H9 (cell line): ENCODE measurements at regions not wholly inside any gene's neighbourhood (a gene's known extent, or its start where the extent isn't known, plus 50 kb on each side); places are given as distances from the start of the nearest gene placed in this dataset.

Experiments
- DNase-seq: peaks from one replicate; pipeline ENCODE4 v3.0.0-alpha.2; 2017
- H2AFZ ChIP-seq: one replicate; pipeline ENCODE4 v1.6.1; 2013; ENCODE audit warnings: mild to moderate bottlenecking, low read length, control low read depth, moderate library complexity
- H2AK5ac ChIP-seq: 2 replicates; pipeline ENCODE4 v1.6.1; 2013; ENCODE audit warnings: low read length, control low read depth, mixed read lengths; ENCODE audit not compliant: insufficient read length
- H2BK120ac ChIP-seq: one replicate; pipeline ENCODE4 v1.6.1; 2013; ENCODE audit warnings: low read depth, mild to moderate bottlenecking, low read length, control low read depth, inconsistent platforms; ENCODE audit not compliant: poor library complexity, severe bottlenecking
- H2BK12ac ChIP-seq: 2 replicates; pipeline ENCODE4 v1.6.1; 2013; ENCODE audit warnings: low read length, control low read depth, mixed read lengths, low read depth; ENCODE audit not compliant: insufficient read length
- H2BK15ac ChIP-seq: 2 replicates; pipeline ENCODE4 v1.6.1; 2013; ENCODE audit warnings: low read depth, low read length, control low read depth
- H2BK20ac ChIP-seq: one replicate; pipeline ENCODE4 v1.6.1; 2013; ENCODE audit warnings: low read depth, mild to moderate bottlenecking, low read length, control low read depth, inconsistent platforms; ENCODE audit not compliant: poor library complexity, severe bottlenecking
- H2BK5ac ChIP-seq: 2 replicates; pipeline ENCODE4 v1.6.1; 2013; ENCODE audit warnings: low read length, control low read depth, mixed read lengths; ENCODE audit not compliant: insufficient read length
- H3K14ac ChIP-seq: 2 replicates; pipeline ENCODE4 v1.6.1; 2013; ENCODE audit warnings: low read length, control low read depth; ENCODE audit not compliant: insufficient read depth
- H3K18ac ChIP-seq: 2 replicates; pipeline ENCODE4 v1.6.1; 2013; ENCODE audit warnings: low read depth, mild to moderate bottlenecking, mixed read lengths, low read length, control low read depth; ENCODE audit not compliant: insufficient read length
- H3K23ac ChIP-seq: 2 replicates; pipeline ENCODE4 v1.6.1; 2013; ENCODE audit warnings: low read length, control low read depth, mixed read lengths, low read depth; ENCODE audit not compliant: insufficient read length
- H3K23me2 ChIP-seq: 2 replicates; pipeline ENCODE4 v1.6.1; 2013; ENCODE audit warnings: low read depth, mild to moderate bottlenecking, mixed read lengths, low read length, control low read depth; ENCODE audit not compliant: insufficient read length, poor library complexity, severe bottlenecking
- H3K27ac ChIP-seq: 2 replicates; pipeline ENCODE4 v1.5.1; 2013; ENCODE audit warnings: low read length, control low read depth, mixed read lengths, low read depth; ENCODE audit not compliant: insufficient read length
- H3K27me3 ChIP-seq: 2 replicates; pipeline ENCODE4 v1.6.1; 2013; ENCODE audit warnings: low read length, control low read depth, inconsistent platforms; ENCODE audit not compliant: insufficient read depth
- H3K4ac ChIP-seq: 2 replicates; pipeline ENCODE4 v1.6.1; 2013; ENCODE audit warnings: low read depth, mild to moderate bottlenecking, control low read depth, inconsistent platforms, low read length, moderate library complexity
- H3K4me1 ChIP-seq: 2 replicates; pipeline ENCODE4 v1.6.1; 2013; ENCODE audit warnings: low read length, control low read depth, inconsistent platforms; ENCODE audit not compliant: insufficient read depth
- H3K4me2 ChIP-seq: 2 replicates; pipeline ENCODE4 v1.6.1; 2013; ENCODE audit warnings: low read length, control low read depth, mixed read lengths; ENCODE audit not compliant: insufficient read length, insufficient read depth
- H3K56ac ChIP-seq: 2 replicates; pipeline ENCODE4 v1.6.1; 2013; ENCODE audit warnings: low read depth, mild to moderate bottlenecking, mixed read lengths, low read length, control low read depth; ENCODE audit not compliant: insufficient read length
- H3K79me1 ChIP-seq: 2 replicates; pipeline ENCODE4 v1.6.1; 2013; ENCODE audit warnings: low read depth, mild to moderate bottlenecking, moderate library complexity, low read length, control low read depth, inconsistent platforms; ENCODE audit not compliant: insufficient read depth, poor library complexity, severe bottlenecking
- H3K79me2 ChIP-seq: 2 replicates; pipeline ENCODE4 v1.6.1; 2013; ENCODE audit warnings: low read length, control low read depth, inconsistent platforms; ENCODE audit not compliant: insufficient read depth
- H3K9ac ChIP-seq: 2 replicates; pipeline ENCODE4 v1.6.1; 2013; ENCODE audit warnings: low read length, control low read depth, mixed read lengths; ENCODE audit not compliant: insufficient read length; ENCODE audit errors: extremely low read depth
- H3K9me3 ChIP-seq: one replicate; pipeline ENCODE4 v1.6.1; 2013; ENCODE audit warnings: low read depth, low read length, inconsistent platforms; ENCODE audit not compliant: control insufficient read depth
- H3T11ph ChIP-seq: one replicate; pipeline ENCODE4 v1.6.1; 2013; ENCODE audit warnings: mild to moderate bottlenecking, low read length, control low read depth, inconsistent platforms
- H4K20me1 ChIP-seq: one replicate; pipeline ENCODE4 v1.6.1; 2013; ENCODE audit not compliant: control insufficient read depth, insufficient read length, insufficient read depth
- H4K5ac ChIP-seq: 2 replicates; pipeline ENCODE4 v1.6.1; 2013; ENCODE audit warnings: low read depth, mild to moderate bottlenecking, mixed read lengths, low read length, control low read depth; ENCODE audit not compliant: insufficient read length
- H4K8ac ChIP-seq: replicated peaks from 2 replicates; pipeline ENCODE4 v1.6.1; 2013; ENCODE audit warnings: low read length, control low read depth, mixed read lengths, low read depth; ENCODE audit not compliant: insufficient read length
- H4K91ac ChIP-seq: 2 replicates; pipeline ENCODE4 v1.6.1; 2013; ENCODE audit warnings: low read depth, mild to moderate bottlenecking, moderate library complexity, mixed read lengths, low read length, control low read depth; ENCODE audit not compliant: insufficient read length
- H3K27ac Mint-ChIP-seq, 3 experiments: 2 replicates in 2 of 3; 3 replicates in 1 of 3; pipeline ENCODE4 v1.8.0; 2020 to 2021; ENCODE audit warnings: mixed read lengths in 3 of 3, mild to moderate bottlenecking in 1 of 3, moderate library complexity in 1 of 3
- H3K27me3 Mint-ChIP-seq: 2 replicates; pipeline ENCODE4 v1.8.0; 2021; ENCODE audit warnings: low read depth, mild to moderate bottlenecking, moderate library complexity, mixed read lengths
- H3K36me3 Mint-ChIP-seq, 3 experiments: 2 replicates in 2 of 3; 3 replicates in 1 of 3; pipeline ENCODE4 v1.8.0; 2020 to 2021; ENCODE audit warnings: low read depth in 3 of 3, mixed read lengths in 3 of 3; ENCODE audit not compliant: insufficient read depth in 1 of 3
- H3K4me1 Mint-ChIP-seq, 2 experiments: 2 replicates each; pipeline ENCODE4 v1.8.0; 2020; ENCODE audit warnings: mixed read lengths in 2 of 2
- H3K4me3 Mint-ChIP-seq, 2 experiments: 2 replicates in 1 of 2; 3 replicates in 1 of 2; pipeline ENCODE4 v1.8.0; 2020 to 2021; ENCODE audit warnings: mild to moderate bottlenecking in 2 of 2, mixed read lengths in 2 of 2, moderate library complexity in 1 of 2
- H3K9me3 Mint-ChIP-seq, 2 experiments: 2 replicates in 1 of 2; 3 replicates in 1 of 2; pipeline ENCODE4 v1.8.0; 2020; ENCODE audit warnings: mild to moderate bottlenecking in 2 of 2, mixed read lengths in 2 of 2, moderate library complexity in 1 of 2
- TF ChIP-seq, protein P1 (sequence below): fragments of 200-600 bp; sonication (generic); conservative IDR thresholded peaks from 3 replicates; pipeline ENCODE4 v1.8.0; 2021; ENCODE audit warnings: antibody characterized with exemption, mild to moderate bottlenecking

DNA sequence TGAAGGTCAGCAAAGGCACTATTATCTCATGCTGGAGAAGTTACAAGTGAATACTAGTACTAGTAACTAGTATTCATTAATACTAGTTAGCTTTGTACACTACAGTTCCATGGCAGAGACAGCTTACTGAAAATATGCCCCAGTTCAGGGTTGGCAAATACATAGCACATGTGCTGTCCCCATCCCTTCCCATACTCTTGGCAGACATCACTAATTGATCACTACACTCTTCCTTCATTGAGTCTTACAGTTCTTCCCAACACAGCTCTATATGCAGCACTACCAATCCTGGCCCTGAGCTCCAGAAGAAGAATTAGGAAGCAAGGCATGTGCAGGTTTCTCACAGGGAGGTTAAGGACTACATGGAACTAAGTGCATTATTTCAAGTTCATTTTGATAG is 168.3 kb upstream of the EEA1 start:
- Histone ChIP-seq H3K23ac (no peak overlapping the region), H3K18ac (no peak overlapping the region), H2AFZ (no peak overlapping the region), H3K4me2 (no peak overlapping the region), H3K9me3 (no peaks in the 10 kb centered on the region), H2BK5ac (no peak overlapping the region), H4K91ac (no peak overlapping the region), H2BK12ac (no peak overlapping the region), H3K23me2 (no peaks in the 10 kb centered on the region), H3K4me1 (peaks cover 2% of the 10 kb centered on the region; the same call in 1 of the 2 replicates), H2BK120ac (no peak overlapping the region), H3K27ac (no peak overlapping the region), H2BK20ac (no peak overlapping the region), H3K14ac (no peak overlapping the region), H3K9ac (no peak overlapping the region), H3K27me3 (no peaks in the 10 kb centered on the region), H4K20me1 (no peaks in the 10 kb centered on the region), H2BK15ac (no peak overlapping the region), H4K5ac (no peak overlapping the region), H3K79me2 (no peaks in the 10 kb centered on the region), H2AK5ac (no peak overlapping the region), H3K79me1 (no peaks in the 10 kb centered on the region), H3K4ac (no peak overlapping the region), H3T11ph (no peak overlapping the region), H4K8ac (no peak overlapping the region), H3K56ac (no peak overlapping the region)
- Mint-ChIP-seq H3K9me3 (no peaks in the 10 kb centered on the region), H3K27me3 (no peaks in the 10 kb centered on the region), H3K4me3 (no peak overlapping the region), H3K36me3 (no peaks in the 10 kb centered on the region), H3K27ac (no peak overlapping the region), H3K4me1 (no peaks in the 10 kb centered on the region; a peak in 1 of 4 replicates)
- TF ChIP-seq, protein P1, sequence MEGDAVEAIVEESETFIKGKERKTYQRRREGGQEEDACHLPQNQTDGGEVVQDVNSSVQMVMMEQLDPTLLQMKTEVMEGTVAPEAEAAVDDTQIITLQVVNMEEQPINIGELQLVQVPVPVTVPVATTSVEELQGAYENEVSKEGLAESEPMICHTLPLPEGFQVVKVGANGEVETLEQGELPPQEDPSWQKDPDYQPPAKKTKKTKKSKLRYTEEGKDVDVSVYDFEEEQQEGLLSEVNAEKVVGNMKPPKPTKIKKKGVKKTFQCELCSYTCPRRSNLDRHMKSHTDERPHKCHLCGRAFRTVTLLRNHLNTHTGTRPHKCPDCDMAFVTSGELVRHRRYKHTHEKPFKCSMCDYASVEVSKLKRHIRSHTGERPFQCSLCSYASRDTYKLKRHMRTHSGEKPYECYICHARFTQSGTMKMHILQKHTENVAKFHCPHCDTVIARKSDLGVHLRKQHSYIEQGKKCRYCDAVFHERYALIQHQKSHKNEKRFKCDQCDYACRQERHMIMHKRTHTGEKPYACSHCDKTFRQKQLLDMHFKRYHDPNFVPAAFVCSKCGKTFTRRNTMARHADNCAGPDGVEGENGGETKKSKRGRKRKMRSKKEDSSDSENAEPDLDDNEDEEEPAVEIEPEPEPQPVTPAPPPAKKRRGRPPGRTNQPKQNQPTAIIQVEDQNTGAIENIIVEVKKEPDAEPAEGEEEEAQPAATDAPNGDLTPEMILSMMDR: no peak
- no peak for DNase-seq
